ENCODE measurements at regions not wholly inside any gene's neighbourhood (a gene's known extent, or its start where the extent isn't known, plus 50 kb on each side); places are given as distances from the start of the nearest gene placed in this dataset.

GRCh38 chr13:97648171-97648880 lies 214.4 kb downstream of the RAP2A start:
- TF ChIP-seq, protein P1, sequence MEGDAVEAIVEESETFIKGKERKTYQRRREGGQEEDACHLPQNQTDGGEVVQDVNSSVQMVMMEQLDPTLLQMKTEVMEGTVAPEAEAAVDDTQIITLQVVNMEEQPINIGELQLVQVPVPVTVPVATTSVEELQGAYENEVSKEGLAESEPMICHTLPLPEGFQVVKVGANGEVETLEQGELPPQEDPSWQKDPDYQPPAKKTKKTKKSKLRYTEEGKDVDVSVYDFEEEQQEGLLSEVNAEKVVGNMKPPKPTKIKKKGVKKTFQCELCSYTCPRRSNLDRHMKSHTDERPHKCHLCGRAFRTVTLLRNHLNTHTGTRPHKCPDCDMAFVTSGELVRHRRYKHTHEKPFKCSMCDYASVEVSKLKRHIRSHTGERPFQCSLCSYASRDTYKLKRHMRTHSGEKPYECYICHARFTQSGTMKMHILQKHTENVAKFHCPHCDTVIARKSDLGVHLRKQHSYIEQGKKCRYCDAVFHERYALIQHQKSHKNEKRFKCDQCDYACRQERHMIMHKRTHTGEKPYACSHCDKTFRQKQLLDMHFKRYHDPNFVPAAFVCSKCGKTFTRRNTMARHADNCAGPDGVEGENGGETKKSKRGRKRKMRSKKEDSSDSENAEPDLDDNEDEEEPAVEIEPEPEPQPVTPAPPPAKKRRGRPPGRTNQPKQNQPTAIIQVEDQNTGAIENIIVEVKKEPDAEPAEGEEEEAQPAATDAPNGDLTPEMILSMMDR (conservative IDR thresholded peaks at IDR 0.05 in 1 of 2, IDR thresholded peaks at IDR 0.05 in 1 of 2; ENCODE audit: extremely low read depth in 1 of 2, insufficient read depth in 1 of 2, low read depth in 1 of 2, low read length in 2 of 2) = no peak
- TF ChIP-seq EZH2 (IDR thresholded peaks at IDR 0.05; ENCODE audit: borderline replicate concordance, low read length) = no peak
